ENCODE measurements at regions not wholly inside any gene's neighbourhood (a gene's known extent, or its start where the extent isn't known, plus 50 kb on each side); places are given as distances from the start of the nearest gene placed in this dataset.

DNA sequence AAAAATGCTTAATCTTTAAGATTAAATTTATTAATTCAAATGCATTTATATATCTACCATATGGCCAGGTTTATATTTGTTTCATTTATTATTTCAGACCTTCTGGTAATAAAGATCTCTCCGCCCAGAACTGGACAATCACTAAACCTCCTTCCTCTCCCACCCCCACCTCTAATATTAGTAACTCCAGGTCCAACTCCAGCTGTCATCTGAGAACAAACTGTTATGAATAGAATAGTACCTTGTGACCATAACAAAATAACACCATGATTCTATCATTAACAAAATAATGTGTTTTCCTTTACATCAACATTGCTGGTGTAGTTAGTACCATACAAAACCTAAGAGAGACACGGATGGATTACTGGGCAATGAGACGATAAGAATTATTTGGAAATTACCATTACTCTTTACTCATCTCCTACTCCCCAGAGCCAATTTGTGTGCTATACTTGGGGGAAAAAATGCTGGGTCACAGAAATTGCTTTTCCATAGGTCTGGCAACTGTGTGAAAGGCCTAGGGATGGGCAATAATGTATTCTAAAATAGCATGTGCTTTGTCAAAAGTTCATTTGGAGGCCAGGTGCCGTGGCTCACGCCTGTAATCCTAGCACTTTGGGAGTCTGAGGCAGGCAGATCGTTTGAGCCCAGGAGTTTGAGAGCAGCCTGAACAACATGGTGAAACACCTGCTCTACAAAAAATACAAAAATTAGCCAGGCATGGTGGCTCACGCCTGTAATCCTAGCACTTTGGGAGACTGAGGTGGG lies 186.1 kb downstream of the ENC1 start:
- no peaks in the 10 kb centered on the region for H3K27me3 ChIP-seq (ENCODE audit: insufficient read depth)
- Mint-ChIP-seq H3K27ac (no peak overlapping the region), H3K9me3 (no peaks in the 10 kb centered on the region), H3K36me3 (ENCODE audit: low read depth) (no peaks in the 10 kb centered on the region), H3K27me3 (ENCODE audit: insufficient read depth, low read depth, poor library complexity) (peaks cover 2% of the 10 kb centered on the region), H3K4me3 (no peak overlapping the region), H3K4me1 (peaks cover 9% of the 10 kb centered on the region; the same call in 2 of the 3 replicates)
- no peaks in the 10 kb centered on the region for H3F3A ChIP-seq (replicated peaks; ENCODE audit: low read depth)
- H3K9me2 ChIP-seq (ENCODE audit: insufficient read depth) = no peaks in the 10 kb centered on the region
- no peaks in the 10 kb centered on the region for H3K36me3 ChIP-seq (ENCODE audit: insufficient read depth)
- H3K27ac ChIP-seq (ENCODE audit: low read depth) = no peak overlapping the region
- no peak overlapping the region for H2AFZ ChIP-seq
- H3K79me2 ChIP-seq (replicated peaks; ENCODE audit: insufficient read depth) = no peaks in the 10 kb centered on the region
- TF ChIP-seq JUNB (IDR thresholded peaks at IDR 0.05; ENCODE audit: unreplicated experiment) (no peak), CREB1 (CRISPR knock-in tag; IDR thresholded peaks at IDR 0.05; ENCODE audit: low read depth) (no peak), POLR2AphosphoS5 (IDR thresholded peaks at IDR 0.05; ENCODE audit: low read depth) (no peak), EZH2 (IDR thresholded peaks at IDR 0.05; ENCODE audit: low read depth, unreplicated experiment) (no peak), ZNF114 (CRISPR knock-in tag; IDR thresholded peaks at IDR 0.05) (no peak), EZH2phosphoT487 (IDR thresholded peaks at IDR 0.05; ENCODE audit: unreplicated experiment) (no peak), STAT1 (IDR thresholded peaks at IDR 0.05; ENCODE audit: unreplicated experiment) (no peak), NANOG (IDR thresholded peaks at IDR 0.05; ENCODE audit: borderline replicate concordance) (no peak), ZNF331 (CRISPR knock-in tag; IDR thresholded peaks at IDR 0.05; ENCODE audit: low read depth) (no peak)
- TF ChIP-seq, protein P1, sequence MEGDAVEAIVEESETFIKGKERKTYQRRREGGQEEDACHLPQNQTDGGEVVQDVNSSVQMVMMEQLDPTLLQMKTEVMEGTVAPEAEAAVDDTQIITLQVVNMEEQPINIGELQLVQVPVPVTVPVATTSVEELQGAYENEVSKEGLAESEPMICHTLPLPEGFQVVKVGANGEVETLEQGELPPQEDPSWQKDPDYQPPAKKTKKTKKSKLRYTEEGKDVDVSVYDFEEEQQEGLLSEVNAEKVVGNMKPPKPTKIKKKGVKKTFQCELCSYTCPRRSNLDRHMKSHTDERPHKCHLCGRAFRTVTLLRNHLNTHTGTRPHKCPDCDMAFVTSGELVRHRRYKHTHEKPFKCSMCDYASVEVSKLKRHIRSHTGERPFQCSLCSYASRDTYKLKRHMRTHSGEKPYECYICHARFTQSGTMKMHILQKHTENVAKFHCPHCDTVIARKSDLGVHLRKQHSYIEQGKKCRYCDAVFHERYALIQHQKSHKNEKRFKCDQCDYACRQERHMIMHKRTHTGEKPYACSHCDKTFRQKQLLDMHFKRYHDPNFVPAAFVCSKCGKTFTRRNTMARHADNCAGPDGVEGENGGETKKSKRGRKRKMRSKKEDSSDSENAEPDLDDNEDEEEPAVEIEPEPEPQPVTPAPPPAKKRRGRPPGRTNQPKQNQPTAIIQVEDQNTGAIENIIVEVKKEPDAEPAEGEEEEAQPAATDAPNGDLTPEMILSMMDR (conservative IDR thresholded peaks at IDR 0.05; ENCODE audit: low read depth in 2 of 2) = no peak
- TF ChIP-seq, protein P2, sequence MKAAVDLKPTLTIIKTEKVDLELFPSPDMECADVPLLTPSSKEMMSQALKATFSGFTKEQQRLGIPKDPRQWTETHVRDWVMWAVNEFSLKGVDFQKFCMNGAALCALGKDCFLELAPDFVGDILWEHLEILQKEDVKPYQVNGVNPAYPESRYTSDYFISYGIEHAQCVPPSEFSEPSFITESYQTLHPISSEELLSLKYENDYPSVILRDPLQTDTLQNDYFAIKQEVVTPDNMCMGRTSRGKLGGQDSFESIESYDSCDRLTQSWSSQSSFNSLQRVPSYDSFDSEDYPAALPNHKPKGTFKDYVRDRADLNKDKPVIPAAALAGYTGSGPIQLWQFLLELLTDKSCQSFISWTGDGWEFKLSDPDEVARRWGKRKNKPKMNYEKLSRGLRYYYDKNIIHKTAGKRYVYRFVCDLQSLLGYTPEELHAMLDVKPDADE (IDR thresholded peaks at IDR 0.05) = no peak
- TF ChIP-seq, protein P3, sequence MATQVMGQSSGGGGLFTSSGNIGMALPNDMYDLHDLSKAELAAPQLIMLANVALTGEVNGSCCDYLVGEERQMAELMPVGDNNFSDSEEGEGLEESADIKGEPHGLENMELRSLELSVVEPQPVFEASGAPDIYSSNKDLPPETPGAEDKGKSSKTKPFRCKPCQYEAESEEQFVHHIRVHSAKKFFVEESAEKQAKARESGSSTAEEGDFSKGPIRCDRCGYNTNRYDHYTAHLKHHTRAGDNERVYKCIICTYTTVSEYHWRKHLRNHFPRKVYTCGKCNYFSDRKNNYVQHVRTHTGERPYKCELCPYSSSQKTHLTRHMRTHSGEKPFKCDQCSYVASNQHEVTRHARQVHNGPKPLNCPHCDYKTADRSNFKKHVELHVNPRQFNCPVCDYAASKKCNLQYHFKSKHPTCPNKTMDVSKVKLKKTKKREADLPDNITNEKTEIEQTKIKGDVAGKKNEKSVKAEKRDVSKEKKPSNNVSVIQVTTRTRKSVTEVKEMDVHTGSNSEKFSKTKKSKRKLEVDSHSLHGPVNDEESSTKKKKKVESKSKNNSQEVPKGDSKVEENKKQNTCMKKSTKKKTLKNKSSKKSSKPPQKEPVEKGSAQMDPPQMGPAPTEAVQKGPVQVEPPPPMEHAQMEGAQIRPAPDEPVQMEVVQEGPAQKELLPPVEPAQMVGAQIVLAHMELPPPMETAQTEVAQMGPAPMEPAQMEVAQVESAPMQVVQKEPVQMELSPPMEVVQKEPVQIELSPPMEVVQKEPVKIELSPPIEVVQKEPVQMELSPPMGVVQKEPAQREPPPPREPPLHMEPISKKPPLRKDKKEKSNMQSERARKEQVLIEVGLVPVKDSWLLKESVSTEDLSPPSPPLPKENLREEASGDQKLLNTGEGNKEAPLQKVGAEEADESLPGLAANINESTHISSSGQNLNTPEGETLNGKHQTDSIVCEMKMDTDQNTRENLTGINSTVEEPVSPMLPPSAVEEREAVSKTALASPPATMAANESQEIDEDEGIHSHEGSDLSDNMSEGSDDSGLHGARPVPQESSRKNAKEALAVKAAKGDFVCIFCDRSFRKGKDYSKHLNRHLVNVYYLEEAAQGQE (IDR thresholded peaks at IDR 0.05; ENCODE audit: unreplicated experiment) = no peak
- TF ChIP-seq, protein P4, sequence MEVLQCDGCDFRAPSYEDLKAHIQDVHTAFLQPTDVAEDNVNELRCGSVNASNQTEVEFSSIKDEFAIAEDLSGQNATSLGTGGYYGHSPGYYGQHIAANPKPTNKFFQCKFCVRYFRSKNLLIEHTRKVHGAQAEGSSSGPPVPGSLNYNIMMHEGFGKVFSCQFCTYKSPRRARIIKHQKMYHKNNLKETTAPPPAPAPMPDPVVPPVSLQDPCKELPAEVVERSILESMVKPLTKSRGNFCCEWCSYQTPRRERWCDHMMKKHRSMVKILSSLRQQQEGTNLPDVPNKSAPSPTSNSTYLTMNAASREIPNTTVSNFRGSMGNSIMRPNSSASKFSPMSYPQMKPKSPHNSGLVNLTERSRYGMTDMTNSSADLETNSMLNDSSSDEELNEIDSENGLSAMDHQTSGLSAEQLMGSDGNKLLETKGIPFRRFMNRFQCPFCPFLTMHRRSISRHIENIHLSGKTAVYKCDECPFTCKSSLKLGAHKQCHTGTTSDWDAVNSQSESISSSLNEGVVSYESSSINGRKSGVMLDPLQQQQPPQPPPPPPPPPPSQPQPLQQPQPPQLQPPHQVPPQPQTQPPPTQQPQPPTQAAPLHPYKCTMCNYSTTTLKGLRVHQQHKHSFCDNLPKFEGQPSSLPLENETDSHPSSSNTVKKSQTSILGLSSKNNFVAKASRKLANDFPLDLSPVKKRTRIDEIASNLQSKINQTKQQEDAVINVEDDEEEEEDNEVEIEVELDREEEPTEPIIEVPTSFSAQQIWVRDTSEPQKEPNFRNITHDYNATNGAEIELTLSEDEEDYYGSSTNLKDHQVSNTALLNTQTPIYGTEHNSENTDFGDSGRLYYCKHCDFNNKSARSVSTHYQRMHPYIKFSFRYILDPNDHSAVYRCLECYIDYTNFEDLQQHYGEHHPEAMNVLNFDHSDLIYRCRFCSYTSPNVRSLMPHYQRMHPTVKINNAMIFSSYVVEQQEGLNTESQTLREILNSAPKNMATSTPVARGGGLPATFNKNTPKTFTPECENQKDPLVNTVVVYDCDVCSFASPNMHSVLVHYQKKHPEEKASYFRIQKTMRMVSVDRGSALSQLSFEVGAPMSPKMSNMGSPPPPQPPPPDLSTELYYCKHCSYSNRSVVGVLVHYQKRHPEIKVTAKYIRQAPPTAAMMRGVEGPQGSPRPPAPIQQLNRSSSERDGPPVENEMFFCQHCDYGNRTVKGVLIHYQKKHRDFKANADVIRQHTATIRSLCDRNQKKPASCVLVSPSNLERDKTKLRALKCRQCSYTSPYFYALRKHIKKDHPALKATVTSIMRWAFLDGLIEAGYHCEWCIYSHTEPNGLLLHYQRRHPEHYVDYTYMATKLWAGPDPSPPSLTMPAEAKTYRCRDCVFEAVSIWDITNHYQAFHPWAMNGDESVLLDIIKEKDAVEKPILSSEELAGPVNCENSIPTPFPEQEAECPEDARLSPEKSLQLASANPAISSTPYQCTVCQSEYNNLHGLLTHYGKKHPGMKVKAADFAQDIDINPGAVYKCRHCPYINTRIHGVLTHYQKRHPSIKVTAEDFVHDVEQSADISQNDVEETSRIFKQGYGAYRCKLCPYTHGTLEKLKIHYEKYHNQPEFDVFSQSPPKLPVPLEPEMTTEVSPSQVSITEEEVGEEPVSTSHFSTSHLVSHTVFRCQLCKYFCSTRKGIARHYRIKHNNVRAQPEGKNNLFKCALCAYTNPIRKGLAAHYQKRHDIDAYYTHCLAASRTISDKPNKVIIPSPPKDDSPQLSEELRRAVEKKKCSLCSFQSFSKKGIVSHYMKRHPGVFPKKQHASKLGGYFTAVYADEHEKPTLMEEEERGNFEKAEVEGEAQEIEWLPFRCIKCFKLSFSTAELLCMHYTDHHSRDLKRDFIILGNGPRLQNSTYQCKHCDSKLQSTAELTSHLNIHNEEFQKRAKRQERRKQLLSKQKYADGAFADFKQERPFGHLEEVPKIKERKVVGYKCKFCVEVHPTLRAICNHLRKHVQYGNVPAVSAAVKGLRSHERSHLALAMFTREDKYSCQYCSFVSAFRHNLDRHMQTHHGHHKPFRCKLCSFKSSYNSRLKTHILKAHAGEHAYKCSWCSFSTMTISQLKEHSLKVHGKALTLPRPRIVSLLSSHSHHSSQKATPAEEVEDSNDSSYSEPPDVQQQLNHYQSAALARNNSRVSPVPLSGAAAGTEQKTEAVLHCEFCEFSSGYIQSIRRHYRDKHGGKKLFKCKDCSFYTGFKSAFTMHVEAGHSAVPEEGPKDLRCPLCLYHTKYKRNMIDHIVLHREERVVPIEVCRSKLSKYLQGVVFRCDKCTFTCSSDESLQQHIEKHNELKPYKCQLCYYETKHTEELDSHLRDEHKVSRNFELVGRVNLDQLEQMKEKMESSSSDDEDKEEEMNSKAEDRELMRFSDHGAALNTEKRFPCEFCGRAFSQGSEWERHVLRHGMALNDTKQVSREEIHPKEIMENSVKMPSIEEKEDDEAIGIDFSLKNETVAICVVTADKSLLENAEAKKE (CRISPR knock-in tag; IDR thresholded peaks at IDR 0.05) = no peak
- ATAC-seq = no peak
- no peaks in the 10 kb centered on the region for H3K4me1 ChIP-seq (ENCODE audit: insufficient read depth)
- no peak overlapping the region for H3K4me2 ChIP-seq
- no peak for DNase-seq (ENCODE audit: low spot score)
- no peaks in the 10 kb centered on the region for H4K20me1 ChIP-seq (replicated peaks; ENCODE audit: insufficient read depth)
- no peak overlapping the region for H3K4me3 ChIP-seq

All from GM23338 (cell line).